Testis (tissue), 2 donors: ENCODE measurements at regions not wholly inside any gene's neighbourhood (a gene's known extent, or its start where the extent isn't known, plus 50 kb on each side); places are given as distances from the start of the nearest gene placed in this dataset.

Source experiments
- CTCF ChIP-seq, 3 experiments: fragments of 450-650 bp in 2 of 3; fragments of 200-600 bp in 1 of 3; sonication (generic) in 1 of 3; IDR thresholded peaks; one replicate each; pipeline ENCODE4 v1.5.1; 2016 to 2019; ENCODE audit warnings: antibody characterized with exemption in 3 of 3, mild to moderate bottlenecking in 2 of 3, moderate library complexity in 1 of 3
- POLR2A ChIP-seq: fragments of 450-650 bp; IDR thresholded peaks from one replicate; pipeline ENCODE4 v1.6.1; 2017; ENCODE audit warnings: antibody characterized with exemption, mild to moderate bottlenecking, moderate library complexity

GRCh38 chr6:8750627-8751026 lies 315.3 kb upstream of the SLC35B3 start:
- TF ChIP-seq CTCF (IDR thresholded peaks at IDR 0.05) (no peak), POLR2A (no peak)
